Activated CD4-positive, alpha-beta T cell treated with anti-CD3 and anti-CD28 coated beads, Interleukin-2, amount 10 ng/mL, durations not matched to agents 7 days and 5 days (primary cell): ENCODE measurements at regions not wholly inside any gene's neighbourhood (a gene's known extent, or its start where the extent isn't known, plus 50 kb on each side); places are given as distances from the start of the nearest gene placed in this dataset.

Source experiments
- CTCF ChIA-PET: fragments of 350-600 bp; sonication (Branson Sonifier 250); formaldehyde crosslinking; loops from one replicate; lab custom pipeline; 2021; ENCODE audit warnings: antibody characterized with exemption; lab: Charles Lee
- POLR2A ChIA-PET: fragments of 350-600 bp; sonication (Branson Sonifier 250); formaldehyde crosslinking; loops from one replicate; lab custom pipeline; 2021; ENCODE audit warnings: antibody characterized with exemption; lab: Charles Lee
- DNase-seq: peaks from one replicate; pipeline ENCODE4 v3.0.0-alpha.2; 2020
- H3K27ac Mint-ChIP-seq: one replicate; pipeline ENCODE4 v1.8.0; 2021; ENCODE audit warnings: mild to moderate bottlenecking, moderate library complexity, mixed read lengths
- H3K27me3 Mint-ChIP-seq: one replicate; pipeline ENCODE4 v1.8.0; 2021; ENCODE audit warnings: mixed read lengths
- H3K36me3 Mint-ChIP-seq: one replicate; pipeline ENCODE4 v1.8.0; 2021; ENCODE audit warnings: low read depth, mixed read lengths
- H3K4me1 Mint-ChIP-seq: one replicate; pipeline ENCODE4 v1.8.0; 2021; ENCODE audit warnings: mixed read lengths
- H3K4me3 Mint-ChIP-seq: one replicate; pipeline ENCODE4 v1.8.0; 2021; ENCODE audit warnings: mild to moderate bottlenecking, moderate library complexity, mixed read lengths
- H3K9me3 Mint-ChIP-seq: one replicate; pipeline ENCODE4 v1.8.0; 2021; ENCODE audit warnings: mixed read lengths

DNA sequence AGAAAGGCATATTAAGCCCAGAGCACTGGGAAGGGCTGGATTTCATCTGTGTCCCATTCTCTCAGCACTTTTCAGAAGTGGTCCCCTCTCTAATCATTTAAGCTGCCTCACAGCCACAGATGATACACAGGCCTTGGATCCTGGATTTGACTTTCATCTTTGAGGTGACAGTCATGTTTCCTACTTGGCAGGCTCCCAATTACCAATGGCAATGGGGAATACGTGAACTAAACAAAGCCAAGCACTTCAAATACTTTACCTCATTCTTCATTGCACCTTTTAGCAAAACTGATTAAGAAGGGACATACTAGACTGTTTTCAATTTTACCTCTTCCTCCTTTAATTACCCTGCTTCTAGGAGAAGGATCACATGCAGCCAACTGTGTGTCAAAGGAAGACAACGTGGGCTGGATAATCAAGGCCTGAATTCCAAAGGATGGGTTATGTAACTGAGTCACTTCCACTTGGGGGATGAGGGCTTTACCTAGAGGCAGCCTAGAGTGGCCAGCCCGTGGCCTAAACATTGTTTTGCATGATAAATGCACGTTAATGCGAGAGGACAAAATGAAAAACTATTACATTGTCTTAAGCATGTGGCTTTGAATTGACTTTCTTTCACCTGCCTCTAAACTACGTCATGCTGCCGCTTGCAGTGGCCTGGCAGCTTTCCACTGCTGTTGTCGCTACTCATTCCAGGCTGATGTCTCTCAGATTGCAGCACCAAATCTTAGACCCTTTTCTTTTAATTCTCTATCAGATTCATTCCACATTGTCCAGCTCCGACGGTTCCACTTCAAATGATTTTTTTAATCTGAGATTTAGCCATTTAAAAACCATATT, 95.0 kb downstream of the KCTD12 start:
- H3K4me3 Mint-ChIP-seq = no peak overlapping the region
- no peak for DNase-seq
- POLR2A ChIA-PET = no interaction called here
- CTCF ChIA-PET = no interaction called here
- no peaks in the 10 kb centered on the region for H3K9me3 Mint-ChIP-seq
- no peaks in the 10 kb centered on the region for H3K36me3 Mint-ChIP-seq
- H3K4me1 Mint-ChIP-seq = no peaks in the 10 kb centered on the region
- peaks cover 5% of the 10 kb centered on the region for H3K27me3 Mint-ChIP-seq
- H3K27ac Mint-ChIP-seq = no peak overlapping the region

DNA sequence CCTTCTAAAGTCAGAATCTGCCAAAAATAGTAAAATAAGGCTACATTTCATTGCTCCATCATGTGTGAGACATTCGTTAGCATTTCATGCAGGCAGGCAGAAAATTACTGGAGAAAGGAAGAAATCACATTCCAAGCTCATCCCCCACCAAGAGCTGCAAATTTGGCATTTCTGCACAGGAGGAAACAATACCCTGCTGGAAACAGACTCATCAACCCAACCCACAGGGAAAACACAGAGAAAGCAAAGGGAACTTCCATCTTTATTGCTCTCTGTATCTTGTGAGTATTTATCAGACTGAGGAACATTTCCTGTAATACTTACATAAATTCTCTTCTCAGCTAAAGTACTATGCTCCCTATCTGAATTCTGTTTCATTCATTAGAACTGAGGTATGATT, 95.7 kb downstream of the KCTD12 start:
- H3K9me3 Mint-ChIP-seq = no peaks in the 10 kb centered on the region

DNA sequence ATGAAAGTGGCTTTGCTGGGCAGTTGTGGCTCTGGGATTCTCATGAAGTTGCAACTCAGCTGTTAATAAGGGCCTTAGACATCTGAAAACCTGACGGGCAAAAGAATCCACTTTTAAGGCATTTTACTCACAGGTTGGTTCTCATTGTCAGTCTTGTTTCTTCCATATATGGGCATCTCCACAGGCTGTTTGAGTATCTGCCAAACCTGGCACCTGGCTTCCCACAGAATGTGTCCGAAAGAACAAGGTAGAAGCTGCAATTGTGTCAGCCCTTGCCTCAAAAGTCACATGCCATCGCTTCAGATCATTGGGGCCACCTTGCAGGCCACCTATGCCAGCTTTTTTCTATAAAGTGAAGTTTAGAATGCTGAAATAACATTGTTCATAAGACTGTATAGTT, 102.4 kb downstream of the KCTD12 start:
- Mint-ChIP-seq H3K9me3 (no peaks in the 10 kb centered on the region), H3K27ac (no peak overlapping the region), H3K4me1 (no peaks in the 10 kb centered on the region), H3K36me3 (no peaks in the 10 kb centered on the region), H3K27me3 (peaks cover 7% of the 10 kb centered on the region), H3K4me3 (no peak overlapping the region)
- POLR2A ChIA-PET = no interaction called here
- DNase-seq = no peak
- CTCF ChIA-PET = interaction anchor here (0.6 kb wide), 1 partner anchor 37 kb away, joined by 3 read pairs; no protein-coding TSS in a partner anchor

More for the DNA sequence above, 95.7 kb downstream of the KCTD12 start:
- CTCF ChIA-PET = no interaction called here
- peaks cover 5% of the 10 kb centered on the region for H3K27me3 Mint-ChIP-seq
- POLR2A ChIA-PET = no interaction called here
- no peaks in the 10 kb centered on the region for H3K4me1 Mint-ChIP-seq
- no peak overlapping the region for H3K4me3 Mint-ChIP-seq
- H3K27ac Mint-ChIP-seq = no peak overlapping the region
- no peaks in the 10 kb centered on the region for H3K36me3 Mint-ChIP-seq
- DNase-seq = no peak

DNA sequence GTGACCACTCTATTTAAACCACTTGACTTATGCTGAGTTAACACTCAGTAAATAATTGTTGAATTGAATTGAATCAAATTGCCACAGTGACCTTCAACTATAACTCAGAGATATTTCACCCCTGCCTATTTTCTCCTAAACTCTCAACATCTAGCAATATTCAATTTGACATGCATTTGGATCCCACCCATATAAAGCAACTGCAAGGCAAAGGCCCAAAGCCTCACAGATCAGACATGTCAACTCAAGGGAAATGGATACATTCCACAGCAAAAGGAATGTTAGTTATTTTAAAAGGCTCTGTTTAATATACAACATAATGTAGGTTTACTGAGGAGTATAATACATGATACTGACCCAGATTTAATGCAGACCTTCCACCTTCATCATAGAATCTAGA, 107.4 kb downstream of the KCTD12 start:
- no peak for DNase-seq
- Mint-ChIP-seq H3K27me3 (peaks cover 2% of the 10 kb centered on the region), H3K27ac (no peak overlapping the region), H3K36me3 (no peaks in the 10 kb centered on the region), H3K9me3 (no peaks in the 10 kb centered on the region), H3K4me1 (no peaks in the 10 kb centered on the region), H3K4me3 (no peak overlapping the region)
- POLR2A ChIA-PET = no interaction called here
- CTCF ChIA-PET = no interaction called here

DNA sequence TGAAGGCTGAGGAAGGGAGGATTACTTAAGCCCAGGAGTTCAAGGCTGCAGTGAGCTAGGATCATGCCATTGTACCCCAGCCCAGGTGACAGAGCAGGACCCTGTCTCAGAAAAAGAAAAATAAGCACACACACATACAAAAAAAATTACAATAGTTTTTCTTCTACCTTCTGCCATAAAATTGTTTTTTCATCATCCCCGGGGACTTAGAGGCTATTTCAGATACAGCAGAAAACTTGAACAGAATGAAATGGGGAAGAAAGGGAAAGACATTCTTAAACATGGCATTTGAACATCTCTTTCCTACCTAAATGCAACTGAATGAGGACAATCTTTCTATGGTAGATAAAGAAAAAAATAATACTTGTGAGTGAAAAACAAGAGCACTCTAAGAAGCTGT, 109.1 kb downstream of the KCTD12 start:
- peaks cover 2% of the 10 kb centered on the region for H3K27me3 Mint-ChIP-seq
- ChIA-PET POLR2A (no interaction called here), CTCF (no interaction called here)
- H3K27ac Mint-ChIP-seq = no peak overlapping the region
- no peak for DNase-seq
- H3K4me1 Mint-ChIP-seq = no peaks in the 10 kb centered on the region
- H3K36me3 Mint-ChIP-seq = no peaks in the 10 kb centered on the region
- no peak overlapping the region for H3K4me3 Mint-ChIP-seq
- H3K9me3 Mint-ChIP-seq = no peaks in the 10 kb centered on the region

DNA sequence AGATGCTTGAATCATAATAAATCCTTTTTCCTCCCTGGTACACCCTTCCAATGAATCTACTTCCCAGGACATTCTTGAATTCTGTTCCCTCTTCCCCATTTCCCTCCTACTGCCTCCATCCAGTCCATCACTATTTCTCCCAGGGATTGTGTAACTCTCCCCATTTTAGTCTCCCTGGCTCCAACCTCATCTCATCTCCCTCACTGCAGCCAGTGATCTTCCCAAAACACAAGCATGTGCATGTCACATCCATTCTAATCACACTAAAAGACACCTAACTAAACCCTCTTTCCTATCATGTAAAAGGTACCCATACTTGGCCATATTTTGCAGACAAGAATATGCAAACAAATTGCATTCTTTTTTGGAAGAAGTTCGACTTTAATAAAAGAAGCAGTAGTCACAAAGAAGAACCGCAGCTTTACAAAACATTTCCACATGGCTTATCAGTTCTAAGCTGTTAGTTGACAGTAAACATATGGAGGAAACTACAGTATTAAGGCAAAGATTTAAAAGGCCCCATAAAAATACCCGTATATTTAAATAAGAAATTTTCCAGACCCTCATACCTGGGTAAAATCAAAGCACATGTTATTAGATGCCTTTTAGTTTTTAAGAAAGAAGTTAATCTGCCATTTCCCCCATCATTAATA, 111.0 kb downstream of the KCTD12 start:
- DNase-seq = no peak
- no peaks in the 10 kb centered on the region for H3K9me3 Mint-ChIP-seq
- H3K27ac Mint-ChIP-seq = no peak overlapping the region
- ChIA-PET POLR2A (no interaction called here), CTCF (no interaction called here)
- H3K4me1 Mint-ChIP-seq = no peaks in the 10 kb centered on the region
- no peak overlapping the region for H3K4me3 Mint-ChIP-seq
- peaks cover 5% of the 10 kb centered on the region for H3K27me3 Mint-ChIP-seq
- no peaks in the 10 kb centered on the region for H3K36me3 Mint-ChIP-seq

DNA sequence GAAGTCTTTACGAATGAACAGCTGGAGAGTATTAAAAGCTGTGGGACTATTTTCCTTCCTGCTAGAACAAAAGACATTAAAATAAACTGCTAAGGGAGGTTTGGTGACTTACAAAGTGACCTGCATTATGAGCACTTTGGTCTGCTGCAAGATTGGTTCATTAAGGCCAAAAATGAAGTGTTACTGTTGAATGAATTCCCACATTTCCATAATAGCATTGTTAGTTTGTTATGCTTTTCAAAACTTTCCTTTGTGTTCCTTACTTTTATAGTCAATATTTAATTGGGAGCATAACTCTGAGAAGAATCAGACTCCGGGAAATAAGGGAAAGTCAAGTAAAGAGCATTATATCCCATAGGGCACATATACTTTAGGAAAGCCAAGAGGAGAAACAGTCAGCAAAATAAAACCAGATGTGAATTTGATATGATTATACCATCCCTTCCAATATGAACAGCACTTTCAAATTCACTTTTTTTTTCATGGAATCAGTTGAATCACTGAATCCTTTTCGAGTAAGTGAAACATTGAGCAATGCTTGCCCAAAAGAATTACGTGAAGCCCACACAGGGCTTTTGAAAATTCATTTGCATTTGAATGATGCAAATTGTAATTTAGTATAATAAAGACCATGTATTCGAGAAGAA, 112.6 kb downstream of the KCTD12 start:
- Mint-ChIP-seq H3K36me3 (no peaks in the 10 kb centered on the region), H3K27me3 (peaks cover 5% of the 10 kb centered on the region), H3K4me3 (no peak overlapping the region), H3K4me1 (no peaks in the 10 kb centered on the region), H3K9me3 (no peaks in the 10 kb centered on the region), H3K27ac (no peak overlapping the region)
- POLR2A ChIA-PET = no interaction called here
- CTCF ChIA-PET = no interaction called here
- no peak for DNase-seq

DNA sequence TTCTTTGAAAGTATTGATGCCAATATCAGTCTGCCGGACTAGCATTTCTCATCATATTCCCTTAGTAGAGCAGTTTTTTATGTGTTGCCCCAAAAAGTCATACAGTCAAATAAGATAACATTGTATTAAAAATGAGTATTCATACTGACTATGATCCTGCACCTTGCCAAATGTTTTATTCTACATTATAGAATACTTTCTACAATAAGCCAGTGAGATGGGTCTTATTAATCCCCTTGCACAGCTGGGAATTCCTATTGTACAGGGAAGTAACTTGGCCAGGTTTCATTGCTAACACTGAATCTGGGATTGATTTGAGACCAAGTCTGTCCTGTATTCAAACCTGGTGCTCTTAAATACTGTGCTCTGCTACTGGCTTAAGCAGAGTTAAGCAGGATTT, 114.0 kb downstream of the KCTD12 start:
- H3K27me3 Mint-ChIP-seq = peaks cover 5% of the 10 kb centered on the region
- H3K4me1 Mint-ChIP-seq = no peaks in the 10 kb centered on the region
- no peak for DNase-seq
- no peak overlapping the region for H3K4me3 Mint-ChIP-seq
- ChIA-PET POLR2A (no interaction called here), CTCF (no interaction called here)
- no peaks in the 10 kb centered on the region for H3K36me3 Mint-ChIP-seq
- no peaks in the 10 kb centered on the region for H3K9me3 Mint-ChIP-seq
- no peak overlapping the region for H3K27ac Mint-ChIP-seq

DNA sequence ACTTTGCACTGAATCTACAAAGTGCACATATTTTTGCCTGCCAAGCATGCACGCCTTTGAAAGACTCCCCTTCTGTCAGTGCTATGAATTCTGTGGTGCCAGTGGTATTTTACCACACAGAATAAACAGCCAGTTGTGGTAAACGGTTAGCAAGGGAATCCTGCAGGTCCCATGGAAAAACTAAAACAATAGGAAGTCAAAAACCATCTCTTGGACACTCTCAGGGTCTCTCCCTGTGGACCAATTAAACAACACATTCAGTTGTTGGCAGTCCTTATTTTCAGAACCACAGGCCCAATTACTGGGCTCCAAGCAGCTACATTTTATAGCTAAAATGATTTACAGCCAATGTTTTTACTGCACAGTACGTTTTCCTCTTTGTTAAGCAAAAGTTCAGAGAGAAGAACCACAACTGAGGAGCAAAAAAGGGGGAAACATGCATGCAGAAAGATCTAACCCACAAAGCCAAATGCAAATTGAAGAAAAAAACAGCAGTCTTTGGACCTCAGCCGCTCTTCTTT, 116.9 kb downstream of the KCTD12 start:
- peaks cover 5% of the 10 kb centered on the region for H3K27me3 Mint-ChIP-seq
- H3K4me1 Mint-ChIP-seq = no peaks in the 10 kb centered on the region
- no peaks in the 10 kb centered on the region for H3K36me3 Mint-ChIP-seq
- ChIA-PET POLR2A (no interaction called here), CTCF (no interaction called here)
- H3K9me3 Mint-ChIP-seq = no peaks in the 10 kb centered on the region
- H3K27ac Mint-ChIP-seq = no peak overlapping the region
- H3K4me3 Mint-ChIP-seq = no peak overlapping the region
- DNase-seq = no peak

DNA sequence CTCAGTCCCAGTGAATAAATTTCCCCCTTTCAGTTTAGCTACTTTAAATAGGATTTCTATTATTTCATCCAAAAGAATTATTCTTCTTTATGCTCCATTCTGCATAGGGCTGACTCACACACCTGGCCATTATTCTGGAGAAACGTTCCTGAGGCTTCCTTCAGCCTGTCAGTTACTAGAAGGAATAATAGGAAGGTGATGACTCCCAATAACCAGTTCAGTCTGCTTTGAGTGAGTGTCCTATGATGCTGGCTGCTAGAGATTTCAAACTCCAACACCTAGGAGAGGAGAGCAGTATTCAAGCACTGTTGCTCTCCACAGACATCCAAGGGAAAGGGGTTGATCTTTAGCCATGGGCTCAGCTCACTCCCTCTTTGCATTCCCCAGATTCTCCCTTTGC, 117.8 kb downstream of the KCTD12 start:
- peaks cover 5% of the 10 kb centered on the region for H3K27me3 Mint-ChIP-seq
- H3K27ac Mint-ChIP-seq = no peak overlapping the region
- H3K9me3 Mint-ChIP-seq = no peaks in the 10 kb centered on the region
- H3K36me3 Mint-ChIP-seq = no peaks in the 10 kb centered on the region
- no peak overlapping the region for H3K4me3 Mint-ChIP-seq
- CTCF ChIA-PET = no interaction called here
- DNase-seq = no peak
- POLR2A ChIA-PET = no interaction called here
- H3K4me1 Mint-ChIP-seq = no peaks in the 10 kb centered on the region

DNA sequence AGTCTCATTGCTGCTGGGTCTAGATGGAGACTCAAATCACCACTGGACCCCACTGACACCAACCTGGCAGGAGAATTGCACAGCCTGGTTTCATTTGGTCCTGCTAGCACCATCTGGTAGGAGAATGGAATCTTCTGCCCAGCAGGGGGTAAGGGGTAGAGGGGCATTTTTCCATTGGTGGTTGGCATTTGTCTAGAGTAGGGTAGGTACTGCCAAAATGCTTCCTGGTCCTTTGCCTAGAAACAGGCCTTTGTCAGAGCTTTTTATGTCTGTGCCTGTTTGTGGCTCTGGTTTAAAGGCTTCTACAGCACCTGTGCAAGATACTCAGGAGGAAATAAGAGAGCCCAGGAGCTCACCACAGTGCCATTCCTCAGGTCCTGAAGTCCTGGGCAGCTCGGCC, 121.3 kb downstream of the KCTD12 start:
- Mint-ChIP-seq H3K4me1 (no peaks in the 10 kb centered on the region), H3K36me3 (no peaks in the 10 kb centered on the region), H3K27me3 (no peaks in the 10 kb centered on the region), H3K27ac (no peak overlapping the region), H3K4me3 (no peak overlapping the region), H3K9me3 (no peaks in the 10 kb centered on the region)
- POLR2A ChIA-PET = no interaction called here
- CTCF ChIA-PET = no interaction called here
- no peak for DNase-seq

DNA sequence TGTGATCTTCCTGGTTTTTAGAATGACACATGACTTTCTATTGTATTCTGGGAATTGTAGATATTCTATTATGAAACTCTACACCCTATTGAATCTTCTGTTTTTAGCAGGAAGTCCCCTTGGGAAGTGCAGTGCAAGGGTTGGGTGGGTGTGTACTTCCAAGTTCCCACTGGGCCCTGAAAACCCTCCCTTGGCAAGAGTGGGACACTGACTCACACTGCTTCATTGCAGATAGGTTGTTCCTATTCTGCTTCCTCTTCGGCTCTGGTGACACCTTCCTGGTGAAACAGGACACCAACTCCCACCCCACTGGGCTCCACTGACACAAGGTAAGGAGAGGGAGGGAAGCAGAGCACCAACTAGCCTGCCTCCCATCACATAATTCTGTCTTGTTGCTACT, 121.8 kb downstream of the KCTD12 start:
- no peak overlapping the region for H3K4me3 Mint-ChIP-seq
- no peaks in the 10 kb centered on the region for H3K27me3 Mint-ChIP-seq
- no peaks in the 10 kb centered on the region for H3K4me1 Mint-ChIP-seq
- H3K9me3 Mint-ChIP-seq = no peaks in the 10 kb centered on the region
- no peaks in the 10 kb centered on the region for H3K36me3 Mint-ChIP-seq
- no peak for DNase-seq
- ChIA-PET CTCF (no interaction called here), POLR2A (no interaction called here)
- H3K27ac Mint-ChIP-seq = no peak overlapping the region

DNA sequence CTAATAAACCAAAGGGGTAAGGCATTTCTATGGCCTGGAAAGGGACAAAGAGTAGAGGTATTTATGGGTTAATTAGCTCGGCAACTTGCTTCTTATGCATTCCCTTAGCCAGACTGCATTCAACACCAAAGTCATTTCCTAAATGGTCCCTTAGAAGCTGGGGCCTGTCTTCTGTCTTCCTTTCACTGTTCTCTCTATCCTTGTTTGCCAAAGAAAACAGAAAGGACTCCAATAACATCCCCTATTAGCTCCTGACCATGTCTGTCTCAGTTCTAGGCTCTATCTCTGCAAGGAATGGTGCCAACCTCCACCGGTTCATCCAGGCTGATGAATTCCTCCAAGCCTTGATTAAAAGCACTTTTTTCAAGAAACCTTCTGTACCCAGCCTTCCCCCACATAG, 123.5 kb downstream of the KCTD12 start:
- no peaks in the 10 kb centered on the region for H3K27me3 Mint-ChIP-seq
- ChIA-PET POLR2A (no interaction called here), CTCF (no interaction called here)
- no peak for DNase-seq
- no peak overlapping the region for H3K4me3 Mint-ChIP-seq
- no peaks in the 10 kb centered on the region for H3K4me1 Mint-ChIP-seq
- no peak overlapping the region for H3K27ac Mint-ChIP-seq
- no peaks in the 10 kb centered on the region for H3K9me3 Mint-ChIP-seq
- H3K36me3 Mint-ChIP-seq = no peaks in the 10 kb centered on the region
